HG02840 (cell line): ENCODE measurements at regions not wholly inside any gene's neighbourhood (a gene's known extent, or its start where the extent isn't known, plus 50 kb on each side); places are given as distances from the start of the nearest gene placed in this dataset.
"Not testable (repeated sequence)": the region's sequence is repeated elsewhere in the genome, so short reads cannot be mapped to it uniquely, and the experiment has no call there.

Experiments used
- ATAC-seq: cut with Tn5 transposase; IDR thresholded peaks from one replicate; pipeline ENCODE4 v1.9.1; 2021; ENCODE audit warnings: mild to moderate bottlenecking, moderate library complexity, moderate number of reproducible peaks; ENCODE audit not compliant: unreplicated experiment, low FRiP score

DNA sequence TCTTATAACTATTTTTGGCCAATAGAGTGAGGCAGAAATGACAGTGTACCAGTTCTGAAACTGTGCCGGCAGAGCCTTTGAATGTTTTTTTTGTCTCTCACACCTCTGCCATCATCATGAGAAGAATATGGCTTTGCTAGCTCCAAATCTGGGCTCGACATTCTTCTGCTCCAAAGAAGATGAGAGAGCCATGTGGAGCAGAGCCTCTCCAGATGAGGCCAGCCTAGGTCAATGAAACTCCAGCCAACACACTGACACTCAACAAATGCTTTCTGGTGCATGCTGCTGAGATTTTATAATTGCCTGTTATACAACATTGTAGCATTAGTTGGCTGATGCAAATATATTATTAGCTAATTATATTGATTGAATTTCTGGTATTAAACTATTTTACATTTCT, 154.7 kb downstream of the SLC38A4 start:
- no peak for ATAC-seq

DNA sequence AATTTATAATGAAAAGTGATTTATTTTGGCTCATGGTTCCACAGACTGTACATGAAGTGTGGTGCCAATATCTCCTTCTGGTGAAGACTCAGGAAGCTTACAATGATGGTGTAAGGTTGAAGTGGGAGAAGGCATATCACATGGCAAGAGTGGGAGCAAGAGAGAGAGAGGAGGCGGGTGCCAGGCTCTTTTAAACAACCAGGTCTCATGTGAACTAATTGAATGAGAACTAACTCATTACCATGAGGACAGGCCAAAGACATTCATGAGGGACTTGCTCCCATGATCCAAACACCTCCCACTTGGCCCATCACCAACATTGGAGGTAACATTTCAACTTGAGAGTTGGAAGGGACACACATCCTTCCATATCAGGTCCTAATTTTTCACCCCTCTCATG, 155.2 kb downstream of the SLC38A4 start:
- no peak for ATAC-seq

DNA sequence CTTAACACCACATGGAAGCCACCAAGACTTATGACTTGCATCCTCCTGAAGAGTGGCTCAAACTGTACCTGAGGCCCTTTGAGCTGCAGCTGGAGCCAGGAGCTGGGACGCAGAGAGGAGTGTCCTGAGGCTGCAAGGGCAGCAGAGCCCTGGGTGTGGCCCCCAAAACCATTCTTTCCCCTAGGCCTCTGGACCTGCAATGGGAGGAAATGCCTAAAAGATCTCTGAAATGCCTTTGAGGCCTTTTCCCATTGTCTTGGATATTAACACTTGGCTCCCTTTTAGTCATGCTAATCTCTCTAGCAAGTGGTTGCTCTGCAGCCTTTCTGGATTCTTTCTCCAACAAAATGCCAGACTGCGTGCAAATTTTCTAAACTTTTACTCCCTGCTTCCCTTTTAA, 156.1 kb downstream of the SLC38A4 start:
- no peak for ATAC-seq

DNA sequence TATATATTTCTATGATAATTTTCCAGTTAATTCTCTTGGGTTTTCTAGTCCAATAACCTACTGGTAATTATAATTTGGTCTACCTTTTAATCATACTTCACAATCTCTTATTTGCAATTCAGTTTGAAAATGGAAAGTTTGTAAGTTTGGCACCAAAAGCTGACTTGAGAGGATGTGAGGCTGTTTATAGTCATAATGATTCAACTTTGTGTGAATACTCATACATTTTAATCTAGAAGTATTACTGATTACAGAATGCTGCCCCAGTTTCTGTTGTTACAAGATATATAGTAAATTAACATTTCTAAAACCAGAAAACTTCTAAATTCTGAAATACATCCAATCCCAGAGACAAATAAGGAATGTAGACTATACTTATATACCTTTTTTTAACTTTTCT, 158.2 kb downstream of the SLC38A4 start:
- ATAC-seq = no peak

DNA sequence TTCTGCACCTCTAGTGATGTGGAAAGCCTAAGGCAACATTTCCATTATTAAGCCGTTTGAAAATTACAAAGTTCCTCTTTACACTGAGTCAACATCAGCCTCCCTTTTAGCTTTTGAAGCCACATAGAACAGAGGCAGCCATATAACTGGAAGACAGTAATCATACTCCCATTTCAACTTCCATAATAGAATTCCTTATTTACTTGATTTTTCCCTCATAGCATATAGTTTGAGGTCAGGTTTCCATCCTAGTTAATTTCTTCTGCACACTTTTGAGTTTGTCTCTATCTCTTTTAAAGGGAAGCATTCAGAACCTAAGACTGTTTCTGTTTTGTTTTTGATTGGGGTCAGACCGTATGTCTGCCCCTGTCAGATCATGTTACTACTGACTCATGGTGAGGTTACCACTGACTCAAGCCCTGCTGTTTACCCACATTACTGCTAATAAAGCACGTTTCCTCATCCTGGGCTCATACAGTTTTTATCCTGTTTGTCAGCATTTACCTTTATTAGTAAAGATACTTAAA, 161.0 kb downstream of the SLC38A4 start:
- no peak for ATAC-seq

DNA sequence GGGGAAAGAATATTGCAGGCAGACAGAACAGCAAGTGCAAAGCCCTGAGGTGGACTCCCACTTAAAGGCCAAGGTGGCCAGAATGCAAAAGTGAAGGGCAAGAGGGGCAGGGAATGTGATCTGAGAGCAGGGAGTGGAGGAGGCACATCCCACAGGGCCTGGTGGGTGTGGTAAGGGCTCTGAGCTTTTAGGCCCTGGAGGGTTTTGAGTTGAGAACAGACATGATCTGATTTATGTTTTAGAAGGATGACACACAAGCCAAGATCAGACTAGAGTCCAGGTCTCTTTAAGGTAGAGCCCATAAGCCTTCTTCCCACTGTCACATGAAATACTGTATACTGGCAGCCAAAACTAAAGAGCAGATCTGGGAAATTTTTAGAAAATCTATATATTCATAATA, 162.5 kb downstream of the SLC38A4 start:
- ATAC-seq = no peak

DNA sequence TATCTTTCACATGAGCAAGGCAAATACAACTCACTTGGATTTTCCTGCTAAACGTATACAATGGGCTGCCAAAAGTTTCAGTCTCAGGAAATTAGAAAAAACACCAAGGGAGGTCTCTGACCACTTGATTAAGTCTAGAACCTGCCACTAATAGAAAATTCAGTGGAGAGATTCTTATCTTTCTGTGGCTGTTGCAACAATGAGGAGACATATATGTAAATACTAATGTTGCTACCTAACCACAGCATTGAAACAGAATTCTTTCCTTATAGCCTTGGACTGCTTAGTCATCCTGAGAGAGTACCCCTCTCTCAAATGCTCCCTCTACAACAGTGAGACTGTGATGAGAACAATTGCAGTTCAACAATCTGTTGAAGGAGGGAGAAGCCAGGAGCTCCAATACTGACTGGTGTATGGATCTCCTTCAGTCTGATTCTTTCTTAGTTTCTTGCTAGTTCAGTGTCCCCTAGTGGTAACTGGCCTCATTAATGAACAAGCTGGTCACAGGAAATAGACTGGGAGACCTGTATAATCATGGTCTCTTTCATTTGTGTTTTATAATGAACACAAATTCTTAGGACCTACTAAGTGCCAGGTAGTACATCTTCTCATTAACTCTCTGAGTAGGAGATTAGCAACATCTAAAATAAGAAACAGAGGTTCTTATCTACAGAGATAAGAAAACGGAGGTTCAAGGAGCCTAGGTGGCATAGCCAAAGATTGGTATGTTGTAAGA, 164.5 kb downstream of the SLC38A4 start:
- peak; percentile 79 for ATAC-seq

DNA sequence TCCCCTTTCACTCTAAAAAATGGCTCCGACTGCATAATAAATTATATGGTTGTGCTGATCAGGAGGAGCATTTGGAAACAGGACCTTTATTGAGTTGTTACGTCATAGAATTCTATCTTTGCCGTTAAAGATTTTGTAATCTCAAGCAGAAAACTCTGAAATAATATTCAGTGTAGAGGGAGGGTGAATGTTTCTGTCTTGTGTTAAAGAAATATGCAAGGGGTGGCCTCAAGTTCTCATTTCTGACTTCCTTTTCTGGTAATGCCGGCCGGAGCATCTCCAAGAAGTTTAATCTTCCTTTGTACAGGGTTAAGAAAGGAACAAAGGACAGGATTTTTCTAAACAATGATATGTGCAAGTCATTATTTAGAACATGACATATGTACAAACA, 165.1 kb downstream of the SLC38A4 start:
- ATAC-seq = no peak

DNA sequence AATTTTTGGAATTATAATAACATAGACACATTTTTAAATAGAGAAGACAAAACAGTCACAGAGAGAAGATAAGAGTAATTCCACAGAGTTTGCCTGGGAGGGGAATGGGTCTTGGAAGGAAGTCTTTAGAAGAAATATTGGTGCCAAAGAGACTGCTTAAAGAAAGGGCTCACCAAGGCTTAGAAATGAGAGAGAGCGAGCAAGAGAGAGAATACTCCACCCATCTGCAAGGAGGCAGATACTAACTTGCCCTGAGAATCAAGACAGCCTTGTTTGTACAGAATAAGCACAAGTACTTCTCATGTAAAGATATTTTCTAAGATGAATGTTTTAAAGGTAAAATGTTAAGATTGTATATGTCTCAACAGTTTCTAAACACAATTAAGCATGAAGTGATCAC, 165.5 kb downstream of the SLC38A4 start:
- ATAC-seq = no peak

DNA sequence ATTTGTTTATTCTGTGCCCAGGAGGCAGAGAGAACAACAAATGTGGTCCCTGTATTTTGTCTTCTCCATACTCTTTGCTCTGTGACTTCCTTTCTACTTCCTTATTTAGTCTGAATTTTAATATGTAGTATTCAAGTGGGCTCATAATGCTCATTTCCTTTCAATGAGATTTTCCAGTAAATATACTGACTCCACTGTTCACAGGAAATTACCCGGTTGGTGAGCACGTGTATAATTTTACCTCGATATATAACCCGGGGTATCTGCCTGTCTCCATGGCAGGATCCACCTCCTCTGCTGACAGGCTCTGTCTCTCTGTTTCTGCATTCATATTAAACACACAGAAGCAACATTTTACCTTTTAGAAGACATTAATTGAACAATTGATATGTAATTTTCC, 166.0 kb downstream of the SLC38A4 start:
- no peak for ATAC-seq

DNA sequence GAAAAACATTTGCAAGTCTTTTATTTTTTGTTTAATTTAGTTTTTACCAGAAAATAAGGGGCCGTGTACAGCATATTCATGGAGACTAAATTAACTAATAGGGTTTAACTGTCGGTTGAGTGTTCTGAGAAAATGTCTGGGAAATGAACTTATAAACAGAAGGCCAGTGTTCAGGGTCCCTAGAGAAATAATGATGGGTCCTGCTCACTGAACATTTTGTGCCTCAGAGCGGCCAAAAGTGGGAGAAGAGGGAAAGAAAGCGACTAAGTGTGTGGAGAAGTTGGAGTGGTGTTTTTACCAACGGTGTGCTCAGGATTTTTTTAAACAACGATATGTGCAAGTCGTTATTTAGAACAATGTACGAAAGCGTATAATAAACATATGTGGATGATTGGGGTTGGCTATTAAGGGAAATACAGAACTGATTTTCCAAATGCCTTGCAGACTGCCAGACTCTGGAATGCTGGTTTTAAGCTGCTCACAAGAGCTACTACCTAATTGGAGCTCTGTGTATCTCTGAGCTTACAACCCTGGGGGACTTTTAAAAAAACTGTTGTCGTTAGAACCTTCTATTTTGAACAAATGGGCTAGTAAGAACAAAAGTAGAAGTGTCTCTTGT, 166.7 kb downstream of the SLC38A4 start:
- no peak for ATAC-seq

DNA sequence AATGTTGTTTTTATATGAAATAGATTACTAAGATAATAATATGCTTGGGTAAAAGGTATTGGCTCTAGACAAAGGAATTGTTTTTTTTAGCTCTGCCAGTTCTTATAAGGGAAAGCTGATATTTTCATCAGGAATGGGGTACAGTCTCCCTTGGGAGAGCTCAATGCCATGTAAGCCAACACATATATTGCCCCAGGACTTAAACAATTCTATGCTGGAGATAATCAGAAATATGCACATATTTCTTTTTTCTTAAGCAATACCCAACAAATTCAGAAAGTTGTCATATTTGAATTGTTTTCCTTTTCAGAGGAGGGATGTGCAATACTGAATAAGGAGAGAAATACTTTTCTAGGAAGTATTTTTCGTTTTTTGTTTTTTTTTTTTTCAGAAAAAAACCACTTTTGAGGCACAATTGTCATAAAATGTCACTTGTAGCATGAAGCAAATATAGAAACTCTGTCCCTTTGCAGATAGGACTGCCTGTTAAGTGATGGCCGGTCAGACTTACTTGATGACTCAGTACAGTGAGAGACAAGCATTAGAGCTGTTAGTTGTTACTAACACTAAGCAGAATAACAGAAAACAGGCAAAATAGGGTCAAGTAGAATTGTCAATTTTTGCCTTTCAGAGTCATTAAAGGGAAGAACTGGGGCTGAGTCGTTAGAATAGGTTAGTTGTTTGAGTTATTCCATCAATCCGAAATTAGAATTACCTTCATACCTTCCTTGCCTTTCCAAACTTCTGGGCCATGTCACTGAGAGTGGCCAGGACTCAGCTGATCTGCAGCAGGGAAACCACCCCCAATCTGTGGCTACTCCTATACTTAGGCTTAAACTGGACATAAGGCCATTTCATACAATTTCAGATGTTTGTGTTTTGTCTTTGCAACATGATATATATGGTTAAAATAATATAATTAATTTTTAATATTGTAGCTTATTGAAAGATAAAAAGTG, 168.1 kb downstream of the SLC38A4 start:
- ATAC-seq = no peak

DNA sequence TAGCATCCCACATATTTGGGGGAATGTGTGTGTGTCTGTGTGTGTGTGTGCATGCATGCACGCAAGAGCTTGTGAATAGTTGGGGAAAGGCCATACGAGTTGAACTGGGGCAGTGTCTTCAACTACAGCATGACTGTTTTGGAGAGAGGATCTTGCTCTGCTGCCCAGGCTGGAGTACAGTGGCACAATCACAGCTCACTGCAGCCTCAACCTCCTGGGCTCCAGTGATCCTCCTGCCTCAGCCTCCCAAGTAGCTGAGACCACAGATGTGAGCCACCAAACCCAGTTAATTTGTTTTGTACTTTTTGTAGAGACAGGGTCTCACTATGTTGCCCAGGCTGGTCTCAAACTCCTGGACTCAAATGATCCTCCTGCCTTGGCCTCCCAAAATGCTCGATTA, 169.8 kb downstream of the SLC38A4 start:
- ATAC-seq = not testable (repeated sequence)

DNA sequence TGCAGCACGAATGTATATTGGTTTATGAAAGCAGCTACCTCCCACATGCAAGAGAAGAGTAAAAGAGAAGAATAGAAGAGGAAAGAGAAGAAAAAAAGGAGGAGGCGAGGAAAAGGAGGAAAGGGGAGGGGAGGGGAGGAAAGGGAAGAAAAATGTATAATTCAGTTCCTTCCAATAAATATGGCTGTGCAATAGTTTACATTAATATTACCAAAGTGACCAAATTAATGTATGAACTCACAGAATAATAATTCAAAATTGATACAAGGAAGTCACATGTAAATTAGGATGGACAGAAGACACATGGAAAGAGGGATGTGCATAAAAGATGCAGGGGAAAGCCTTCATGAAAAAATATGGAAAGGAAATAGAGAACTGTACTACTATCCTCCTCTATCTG, 172.5 kb downstream of the SLC38A4 start:
- ATAC-seq = no peak

DNA sequence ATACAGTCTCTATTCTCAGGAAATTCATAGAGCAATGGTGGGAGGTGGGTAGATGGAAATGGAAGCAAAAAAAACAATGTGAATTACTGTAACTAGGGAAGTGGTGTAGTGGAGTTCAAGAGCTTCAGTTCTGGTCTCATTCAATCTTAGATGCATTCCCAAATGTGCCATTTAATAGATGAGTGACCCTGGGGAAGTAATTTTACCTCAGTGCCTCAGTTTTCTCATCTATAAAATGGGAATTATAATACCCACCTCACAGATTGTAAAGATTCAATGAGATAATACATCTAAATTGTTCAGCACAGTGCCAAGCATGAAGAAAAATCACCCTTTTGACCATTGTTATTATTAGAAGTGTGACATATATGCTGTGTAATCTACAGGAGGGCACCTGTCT, 173.1 kb downstream of the SLC38A4 start:
- ATAC-seq = no peak

DNA sequence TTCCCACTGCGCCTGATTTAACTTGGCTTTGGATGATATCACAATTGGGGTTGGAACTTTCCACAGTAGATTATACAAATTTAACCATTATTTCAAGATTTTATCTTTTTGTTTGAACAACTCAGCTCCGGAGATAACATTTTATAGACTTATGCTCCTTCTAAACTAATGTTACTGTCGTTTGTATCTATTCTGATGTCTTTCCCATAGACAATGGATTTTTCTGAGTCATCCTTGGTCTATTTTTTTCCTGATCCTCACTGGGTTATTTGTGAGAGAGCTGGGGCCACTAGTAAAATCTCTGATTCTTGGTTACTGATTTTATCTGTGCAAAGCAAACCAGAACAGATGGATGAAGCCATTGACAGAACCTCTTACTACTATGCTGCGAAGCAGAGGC, 175.1 kb downstream of the SLC38A4 start:
- no peak for ATAC-seq

DNA sequence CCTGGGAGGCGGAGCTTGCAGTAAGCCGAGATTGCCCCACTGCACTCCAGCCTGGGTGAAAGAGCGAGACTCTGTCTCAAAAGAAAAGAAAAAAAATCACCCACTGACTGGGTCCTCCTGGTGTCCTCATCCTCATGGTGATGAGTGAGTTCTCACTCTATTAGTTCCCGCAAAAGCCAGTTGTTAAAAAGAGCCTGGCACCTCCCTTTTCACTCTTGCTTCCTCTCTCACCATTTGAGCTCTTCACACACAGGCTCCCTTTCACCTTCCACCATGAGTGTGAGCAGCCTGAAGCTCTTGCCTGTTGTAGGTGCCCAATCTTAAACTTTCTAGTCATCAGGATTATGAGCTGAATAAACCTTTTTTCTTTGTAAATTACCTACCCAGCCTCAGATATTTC, 176.4 kb downstream of the SLC38A4 start:
- ATAC-seq = no peak

DNA sequence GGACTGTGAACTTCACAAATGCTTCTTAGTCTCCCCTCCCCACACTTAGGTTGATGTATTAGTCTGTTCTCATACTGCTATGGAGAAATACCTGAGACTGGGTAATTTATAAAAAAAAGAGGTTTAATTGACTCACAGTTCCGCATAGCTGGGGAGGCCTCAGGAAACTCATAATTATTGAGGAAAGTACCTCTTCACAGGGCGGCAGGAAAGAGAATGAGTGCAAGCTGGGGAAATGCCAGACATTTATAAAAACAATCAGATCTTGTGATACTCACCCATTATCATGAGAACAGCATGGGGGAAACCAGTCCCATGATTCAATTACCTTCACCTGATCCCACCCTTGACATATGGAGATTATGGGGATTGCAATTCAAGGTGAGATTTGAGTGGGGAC, 178.8 kb downstream of the SLC38A4 start:
- no peak for ATAC-seq

DNA sequence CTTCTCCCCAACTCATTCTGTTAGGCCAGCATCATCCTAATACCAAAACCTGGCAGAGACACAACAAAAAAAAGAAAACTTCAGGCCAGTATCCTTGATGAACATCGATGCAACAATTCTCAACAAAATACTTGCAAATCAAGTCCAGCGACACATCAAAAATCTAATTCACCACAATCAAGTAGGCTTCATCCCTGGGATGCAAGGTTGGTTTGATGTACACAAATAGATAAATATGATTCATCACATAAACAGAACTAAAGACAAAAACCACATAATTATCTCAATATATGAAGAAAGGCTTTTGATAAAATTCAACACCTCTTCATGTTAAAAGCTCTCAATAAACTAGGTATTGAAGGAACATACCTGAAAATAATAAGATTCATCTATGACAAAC, 184.1 kb downstream of the SLC38A4 start:
- not testable (repeated sequence) for ATAC-seq

DNA sequence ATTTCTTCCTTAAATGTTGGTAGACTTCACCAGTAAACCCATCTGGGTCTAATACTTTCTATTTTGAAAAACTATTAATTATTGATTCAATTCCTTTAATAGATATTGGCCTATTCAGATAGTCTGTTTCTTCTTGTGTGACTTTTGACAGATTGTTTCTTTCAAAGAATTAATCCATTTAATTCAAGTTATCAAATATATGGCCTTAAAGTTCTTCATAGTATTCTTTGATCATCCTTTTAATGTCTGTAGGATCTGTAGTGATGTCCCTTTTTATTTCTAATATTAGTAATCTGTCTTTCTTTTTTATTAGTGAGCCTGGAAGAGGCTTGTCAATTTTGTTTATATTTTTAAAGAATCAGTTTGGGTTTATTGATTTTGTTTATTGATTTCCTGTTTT, 190.0 kb downstream of the SLC38A4 start:
- no peak for ATAC-seq
